ENCODE measurements at regions not wholly inside any gene's neighbourhood (a gene's known extent, or its start where the extent isn't known, plus 50 kb on each side); places are given as distances from the start of the nearest gene placed in this dataset.

DNA sequence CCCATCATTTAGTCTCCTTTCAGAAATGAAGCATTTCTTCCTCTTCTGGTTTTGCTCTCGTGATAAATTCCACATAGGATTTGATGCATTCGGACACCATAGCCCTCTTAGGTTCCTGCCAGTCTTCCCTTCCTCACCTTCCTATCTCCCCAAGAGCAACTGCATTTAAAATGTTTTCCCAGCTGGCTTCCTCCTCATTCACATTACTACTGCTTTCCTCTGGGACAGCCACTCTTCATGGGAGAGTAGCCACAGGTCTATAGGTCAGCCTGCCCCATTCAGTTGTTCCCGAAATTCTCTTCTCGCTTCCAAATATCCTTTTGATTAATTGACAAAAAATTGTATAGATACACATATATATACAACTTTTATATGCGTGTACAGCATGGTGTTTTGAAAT, 214.2 kb upstream of the PDE10A start:
- Histone ChIP-seq H3K27me3 (no peaks in the 10 kb centered on the region), H3K9me3 (no peaks in the 10 kb centered on the region), H3K27ac (no peak overlapping the region), H3K4me1 (no peaks in the 10 kb centered on the region), H3K4me3 (no peak overlapping the region), H3K36me3 (no peaks in the 10 kb centered on the region)
- TF ChIP-seq, protein P1, sequence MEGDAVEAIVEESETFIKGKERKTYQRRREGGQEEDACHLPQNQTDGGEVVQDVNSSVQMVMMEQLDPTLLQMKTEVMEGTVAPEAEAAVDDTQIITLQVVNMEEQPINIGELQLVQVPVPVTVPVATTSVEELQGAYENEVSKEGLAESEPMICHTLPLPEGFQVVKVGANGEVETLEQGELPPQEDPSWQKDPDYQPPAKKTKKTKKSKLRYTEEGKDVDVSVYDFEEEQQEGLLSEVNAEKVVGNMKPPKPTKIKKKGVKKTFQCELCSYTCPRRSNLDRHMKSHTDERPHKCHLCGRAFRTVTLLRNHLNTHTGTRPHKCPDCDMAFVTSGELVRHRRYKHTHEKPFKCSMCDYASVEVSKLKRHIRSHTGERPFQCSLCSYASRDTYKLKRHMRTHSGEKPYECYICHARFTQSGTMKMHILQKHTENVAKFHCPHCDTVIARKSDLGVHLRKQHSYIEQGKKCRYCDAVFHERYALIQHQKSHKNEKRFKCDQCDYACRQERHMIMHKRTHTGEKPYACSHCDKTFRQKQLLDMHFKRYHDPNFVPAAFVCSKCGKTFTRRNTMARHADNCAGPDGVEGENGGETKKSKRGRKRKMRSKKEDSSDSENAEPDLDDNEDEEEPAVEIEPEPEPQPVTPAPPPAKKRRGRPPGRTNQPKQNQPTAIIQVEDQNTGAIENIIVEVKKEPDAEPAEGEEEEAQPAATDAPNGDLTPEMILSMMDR (IDR thresholded peaks at IDR 0.05), result no peak
- no peak for DNase-seq (ENCODE audit: low spot score in 2 of 2)
- intact Hi-C loops (cut with DNase I), result no loop called here

DNA sequence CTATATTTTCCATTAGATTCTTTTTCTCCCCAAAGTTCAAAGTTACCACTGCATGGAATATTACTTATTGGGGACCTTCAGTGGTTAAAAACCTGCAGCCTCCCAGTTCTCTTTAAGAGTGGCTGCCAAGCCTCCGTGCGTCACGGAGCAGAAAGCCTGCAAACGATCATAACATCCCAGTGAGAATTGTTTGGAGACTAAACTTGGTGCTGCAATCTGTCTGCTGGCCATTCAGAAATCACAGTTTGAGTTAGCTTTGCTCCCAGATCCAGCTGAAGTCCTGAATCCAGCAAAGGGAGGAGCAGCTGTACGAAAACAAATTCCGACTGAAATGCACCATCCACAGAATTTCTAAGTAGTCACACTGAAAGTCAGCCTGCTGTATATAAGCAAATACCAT, 213.5 kb upstream of the PDE10A start:
- Histone ChIP-seq H3K4me1 (no peaks in the 10 kb centered on the region), H3K4me3 (no peak overlapping the region)
- DNase-seq (ENCODE audit: low spot score in 2 of 2), result no peak

GRCh38 chr6:165875946-165876345, 212.9 kb upstream of the PDE10A start:
- intact Hi-C loops (cut with DNase I), result no loop called here
- Histone ChIP-seq H3K27me3 (no peaks in the 10 kb centered on the region), H3K4me1 (no peaks in the 10 kb centered on the region), H3K9me3 (no peaks in the 10 kb centered on the region), H3K27ac (no peak overlapping the region), H3K4me3 (no peak overlapping the region), H3K36me3 (no peaks in the 10 kb centered on the region)
- TF ChIP-seq, protein P1 (IDR thresholded peaks at IDR 0.05), result no peak
- no peak for DNase-seq (ENCODE audit: low spot score in 2 of 2)

More for the DNA sequence above, 213.5 kb upstream of the PDE10A start:
- intact Hi-C loops (cut with DNase I), result no loop called here
- H3K27me3 ChIP-seq, result no peaks in the 10 kb centered on the region
- TF ChIP-seq, protein P1 (IDR thresholded peaks at IDR 0.05), result no peak
- H3K36me3 ChIP-seq, result no peaks in the 10 kb centered on the region
- H3K9me3 ChIP-seq, result no peaks in the 10 kb centered on the region
- H3K27ac ChIP-seq, result no peak overlapping the region

DNA sequence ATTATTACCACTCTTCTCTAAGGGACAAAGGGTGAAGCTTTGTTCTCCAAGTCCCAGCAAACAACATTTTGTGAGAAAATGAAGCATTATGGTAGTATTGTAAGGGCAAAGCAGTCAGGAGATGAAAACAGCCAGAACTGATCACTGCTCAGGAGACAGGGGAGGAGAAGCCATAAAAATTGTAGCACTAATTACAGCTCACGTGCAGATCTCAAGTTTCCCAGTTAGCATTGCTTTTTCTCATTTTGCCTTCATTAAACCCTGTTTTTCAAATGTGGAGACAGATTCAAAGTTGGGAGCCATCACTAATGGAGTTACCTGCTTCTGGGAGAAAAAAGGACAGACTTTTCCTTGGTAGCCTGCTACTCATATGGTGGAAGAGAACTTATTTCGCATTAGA, 210.9 kb upstream of the PDE10A start:
- no peaks in the 10 kb centered on the region for H3K36me3 ChIP-seq
- no peak for DNase-seq (ENCODE audit: low spot score in 2 of 2)
- H3K27ac ChIP-seq, result no peak overlapping the region
- H3K4me3 ChIP-seq, result no peak overlapping the region
- no peaks in the 10 kb centered on the region for H3K4me1 ChIP-seq
- intact Hi-C loops (cut with DNase I), result no loop called here
- no peaks in the 10 kb centered on the region for H3K27me3 ChIP-seq
- peaks cover 0 to 7% of the 10 kb centered on the region in 2 donors for H3K9me3 ChIP-seq
- TF ChIP-seq, protein P1 (IDR thresholded peaks at IDR 0.05), result no peak

DNA sequence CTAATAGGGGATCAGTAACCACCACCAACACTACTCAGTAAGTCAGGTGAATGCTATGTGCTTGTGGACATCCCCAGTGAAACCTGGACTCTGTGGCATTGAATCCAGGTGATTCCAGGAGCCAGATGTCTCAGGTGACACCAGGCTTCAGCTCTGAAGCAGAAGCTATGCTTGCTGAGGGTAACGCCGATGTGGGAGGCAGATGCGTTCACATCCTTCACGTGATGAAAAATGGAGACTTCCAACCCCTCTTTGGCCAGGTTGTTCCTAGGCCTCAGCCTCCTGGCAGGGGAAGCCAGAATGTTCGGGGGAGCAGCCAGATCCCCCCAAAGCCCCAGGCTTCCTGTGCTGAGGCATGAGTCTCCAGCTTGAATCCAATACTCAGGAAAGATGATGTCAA, 209.8 kb upstream of the PDE10A start:
- no peak overlapping the region for H3K4me3 ChIP-seq
- TF ChIP-seq, protein P1 (IDR thresholded peaks at IDR 0.05), result no peak
- intact Hi-C loops (cut with DNase I), result no loop called here
- H3K36me3 ChIP-seq, result no peaks in the 10 kb centered on the region
- H3K27ac ChIP-seq, result no peak overlapping the region
- no peaks in the 10 kb centered on the region for H3K4me1 ChIP-seq
- H3K27me3 ChIP-seq, result no peaks in the 10 kb centered on the region
- DNase-seq (ENCODE audit: low spot score in 2 of 2), result no peak
- peaks cover 0 to 7% of the 10 kb centered on the region in 2 donors for H3K9me3 ChIP-seq

DNA sequence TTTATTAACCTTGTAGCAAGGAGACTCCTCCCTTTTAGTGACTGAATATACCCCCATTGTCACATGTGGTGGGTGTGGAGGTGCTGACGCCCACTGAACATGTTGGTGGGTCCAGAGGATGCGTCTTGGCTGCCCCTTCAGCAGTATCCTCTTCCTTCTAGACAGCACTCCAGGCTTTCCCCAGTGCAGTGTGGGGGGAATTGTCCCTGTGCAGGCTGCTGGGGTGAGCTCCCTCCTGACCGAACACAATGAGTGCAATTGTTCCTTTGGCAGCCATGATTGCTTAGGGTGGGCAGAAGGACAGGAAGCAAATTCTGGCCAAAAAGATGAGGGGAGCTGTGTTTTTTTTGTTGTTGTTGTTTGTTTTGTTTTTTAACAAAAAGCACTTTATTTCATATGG, 209.3 kb upstream of the PDE10A start:
- DNase-seq (ENCODE audit: low spot score in 2 of 2), result no peak
- Histone ChIP-seq H3K4me1 (no peaks in the 10 kb centered on the region), H3K36me3 (no peaks in the 10 kb centered on the region), H3K27ac (no peak overlapping the region), H3K9me3 (peaks cover 0 to 7% of the 10 kb centered on the region in 2 donors), H3K4me3 (no peak overlapping the region), H3K27me3 (no peaks in the 10 kb centered on the region)
- intact Hi-C loops (cut with DNase I), result no loop called here
- TF ChIP-seq, protein P1 (IDR thresholded peaks at IDR 0.05), result no peak

Measured in ascending aorta (tissue), 2 donors.